Loucy (cell line): ENCODE measurements at regions not wholly inside any gene's neighbourhood (a gene's known extent, or its start where the extent isn't known, plus 50 kb on each side); places are given as distances from the start of the nearest gene placed in this dataset.

ENCODE experiments used
- H2AFZ ChIP-seq: fragments of 200-600 bp; sonication (generic); 2 replicates; pipeline ENCODE4 v1.6.0; 2016; ENCODE audit warnings: antibody characterized with exemption, mild to moderate bottlenecking, low read length, moderate library complexity
- H3F3A ChIP-seq: fragments of 200-600 bp; 2 replicates; pipeline ENCODE4 v1.6.0; 2016; ENCODE audit warnings: antibody characterized with exemption, low read depth, mild to moderate bottlenecking
- H3K27me3 ChIP-seq: fragments of 200-600 bp; sonication (generic); 2 replicates; pipeline ENCODE4 v1.6.1; 2014; ENCODE audit warnings: low read length, mild to moderate bottlenecking; ENCODE audit not compliant: insufficient read depth, poor library complexity, severe bottlenecking
- H3K36me3 ChIP-seq: fragments of 200-600 bp; sonication (generic); 2 replicates; pipeline ENCODE4 v1.6.1; 2016; ENCODE audit warnings: low read length; ENCODE audit not compliant: insufficient read depth
- H3K4me1 ChIP-seq: fragments of 200-600 bp; sonication (generic); 2 replicates; pipeline ENCODE4 v1.5.1; 2014; ENCODE audit warnings: low read length, mild to moderate bottlenecking; ENCODE audit not compliant: insufficient read depth, poor library complexity, severe bottlenecking
- H3K4me2 ChIP-seq: fragments of 200-600 bp; sonication (generic); 2 replicates; pipeline ENCODE4 v1.6.0; 2014; ENCODE audit warnings: antibody characterized with exemption, low read length, low read depth, mild to moderate bottlenecking; ENCODE audit not compliant: poor library complexity, severe bottlenecking
- H3K4me3 ChIP-seq: fragments of 200-600 bp; sonication (generic); 2 replicates; pipeline ENCODE4 v1.5.1; 2014; ENCODE audit warnings: low read length, mild to moderate bottlenecking, mixed read lengths; ENCODE audit not compliant: poor library complexity, severe bottlenecking
- H3K79me2 ChIP-seq: fragments of 200-600 bp; sonication (generic); 2 replicates; pipeline ENCODE4 v1.6.1; 2014; ENCODE audit warnings: low read length; ENCODE audit not compliant: insufficient read depth
- H3K9ac ChIP-seq: fragments of 200-600 bp; sonication (generic); 2 replicates; pipeline ENCODE4 v1.6.0; 2014; ENCODE audit warnings: mild to moderate bottlenecking, low read depth, low read length, moderate library complexity; ENCODE audit not compliant: poor library complexity, severe bottlenecking
- H3K9me2 ChIP-seq: fragments of 200-600 bp; sonication (generic); replicated peaks from 2 replicates; pipeline ENCODE4 v1.6.1; 2016; ENCODE audit warnings: low read depth, low read length, mixed read lengths
- H3K9me3 ChIP-seq: fragments of 200-600 bp; sonication (generic); 2 replicates; pipeline ENCODE4 v1.6.1; 2014; ENCODE audit warnings: mild to moderate bottlenecking, antibody characterized with exemption, low read length, low read depth; ENCODE audit not compliant: insufficient read depth
- H4K20me1 ChIP-seq: fragments of 200-600 bp; sonication (generic); 2 replicates; pipeline ENCODE4 v1.6.0; 2014; ENCODE audit warnings: antibody characterized with exemption, low read length, mild to moderate bottlenecking; ENCODE audit not compliant: insufficient read depth, poor library complexity, severe bottlenecking
- EZH2phosphoT487 ChIP-seq: fragments of 200-600 bp; IDR thresholded peaks from 2 replicates; pipeline ENCODE4 v1.6.1; 2018; ENCODE audit warnings: antibody characterized with exemption, mild to moderate bottlenecking, moderate library complexity, borderline replicate concordance
- TF ChIP-seq, protein P1 (sequence below): fragments of 200-600 bp; sonication (generic); conservative IDR thresholded peaks from 2 replicates; pipeline ENCODE4 v1.5.1; 2014; ENCODE audit warnings: mild to moderate bottlenecking, antibody characterized with exemption, low read length

GRCh38 chr11:130703489-130704190 is 212.6 kb downstream of the SNX19 start:
- Histone ChIP-seq H3K4me2 (no peak overlapping the region), H3K79me2 (no peaks in the 10 kb centered on the region), H3K9me2 (no peaks in the 10 kb centered on the region), H3F3A (no peaks in the 10 kb centered on the region), H4K20me1 (no peaks in the 10 kb centered on the region), H3K4me1 (no peaks in the 10 kb centered on the region), H3K9ac (no peak overlapping the region), H3K9me3 (no peaks in the 10 kb centered on the region), H3K27me3 (no peaks in the 10 kb centered on the region), H2AFZ (no peak overlapping the region), H3K36me3 (no peaks in the 10 kb centered on the region), H3K4me3 (no peak overlapping the region)
- TF ChIP-seq, protein P1, sequence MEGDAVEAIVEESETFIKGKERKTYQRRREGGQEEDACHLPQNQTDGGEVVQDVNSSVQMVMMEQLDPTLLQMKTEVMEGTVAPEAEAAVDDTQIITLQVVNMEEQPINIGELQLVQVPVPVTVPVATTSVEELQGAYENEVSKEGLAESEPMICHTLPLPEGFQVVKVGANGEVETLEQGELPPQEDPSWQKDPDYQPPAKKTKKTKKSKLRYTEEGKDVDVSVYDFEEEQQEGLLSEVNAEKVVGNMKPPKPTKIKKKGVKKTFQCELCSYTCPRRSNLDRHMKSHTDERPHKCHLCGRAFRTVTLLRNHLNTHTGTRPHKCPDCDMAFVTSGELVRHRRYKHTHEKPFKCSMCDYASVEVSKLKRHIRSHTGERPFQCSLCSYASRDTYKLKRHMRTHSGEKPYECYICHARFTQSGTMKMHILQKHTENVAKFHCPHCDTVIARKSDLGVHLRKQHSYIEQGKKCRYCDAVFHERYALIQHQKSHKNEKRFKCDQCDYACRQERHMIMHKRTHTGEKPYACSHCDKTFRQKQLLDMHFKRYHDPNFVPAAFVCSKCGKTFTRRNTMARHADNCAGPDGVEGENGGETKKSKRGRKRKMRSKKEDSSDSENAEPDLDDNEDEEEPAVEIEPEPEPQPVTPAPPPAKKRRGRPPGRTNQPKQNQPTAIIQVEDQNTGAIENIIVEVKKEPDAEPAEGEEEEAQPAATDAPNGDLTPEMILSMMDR, result no peak
- TF ChIP-seq EZH2phosphoT487, result no peak

DNA sequence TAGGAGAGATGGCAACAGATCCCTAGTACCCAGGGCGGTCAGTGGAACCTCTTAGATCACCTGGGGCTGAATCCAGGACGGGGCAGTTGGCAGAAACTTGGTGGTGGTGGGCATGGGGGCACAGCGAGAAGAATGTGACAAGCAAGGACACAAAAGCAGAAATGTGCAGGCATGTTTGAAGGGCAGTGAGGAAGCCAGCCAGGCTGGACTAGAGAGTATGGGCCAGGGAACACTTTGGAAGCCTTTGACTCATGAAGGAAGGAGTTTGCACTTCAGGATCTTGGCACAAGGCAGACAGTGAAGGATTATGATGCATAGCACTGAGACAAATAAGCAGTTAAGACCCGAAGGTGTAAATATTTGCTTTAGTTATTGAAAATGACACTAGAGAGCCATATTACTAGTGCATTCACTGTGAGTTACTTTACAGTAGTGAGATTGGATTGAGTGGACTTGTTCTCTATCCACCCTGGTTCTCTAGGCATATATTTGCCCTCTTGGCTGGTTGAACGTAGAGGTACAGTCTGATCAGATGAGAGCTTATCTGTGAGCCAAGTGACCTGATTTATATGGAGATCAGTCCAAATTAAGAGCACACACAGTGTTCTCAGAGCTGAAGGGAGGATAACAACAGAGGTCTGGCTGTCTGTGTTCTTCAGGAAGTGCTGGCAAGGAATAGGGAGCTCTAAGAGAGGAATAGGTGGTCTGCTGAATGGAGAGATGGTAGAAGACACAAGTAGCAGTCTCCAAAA is 210.4 kb downstream of the SNX19 start:
- H3K4me3 ChIP-seq, result no peak overlapping the region
- H4K20me1 ChIP-seq, result no peaks in the 10 kb centered on the region
- no peaks in the 10 kb centered on the region for H3K9me2 ChIP-seq
- no peaks in the 10 kb centered on the region for H3K9me3 ChIP-seq
- no peaks in the 10 kb centered on the region for H3K4me1 ChIP-seq
- H3K27me3 ChIP-seq, result no peaks in the 10 kb centered on the region
- H3K9ac ChIP-seq, result no peak overlapping the region
- TF ChIP-seq, protein P1, result no peak
- no peak for TF ChIP-seq EZH2phosphoT487
- H3K36me3 ChIP-seq, result no peaks in the 10 kb centered on the region
- H3K4me2 ChIP-seq, result no peak overlapping the region
- H3K79me2 ChIP-seq, result no peaks in the 10 kb centered on the region
- H2AFZ ChIP-seq, result no peak overlapping the region
- H3F3A ChIP-seq, result no peaks in the 10 kb centered on the region

DNA sequence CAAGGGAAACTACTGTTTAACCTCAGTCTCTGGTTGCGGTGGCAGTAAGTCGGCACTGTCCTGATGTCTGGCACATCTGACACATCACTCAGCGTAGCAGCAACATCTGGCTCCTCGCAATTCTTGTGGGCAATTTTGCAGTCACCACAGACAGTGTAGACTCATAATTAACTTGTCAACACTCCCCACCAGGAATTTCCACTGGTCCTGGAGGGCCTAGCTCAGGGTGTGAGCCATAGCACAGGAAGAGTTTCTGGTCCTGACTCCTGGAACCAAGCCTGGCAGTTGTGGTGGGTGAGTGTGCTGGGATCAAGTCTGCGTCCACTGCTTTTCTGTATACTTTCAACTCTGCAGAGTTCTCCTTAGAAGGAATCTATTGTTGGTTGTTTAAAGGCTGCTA is 209.7 kb downstream of the SNX19 start:
- Histone ChIP-seq H3K9me2 (no peaks in the 10 kb centered on the region), H3F3A (no peaks in the 10 kb centered on the region), H3K4me1 (no peaks in the 10 kb centered on the region), H3K9ac (no peak overlapping the region), H3K36me3 (no peaks in the 10 kb centered on the region), H3K4me3 (no peak overlapping the region), H3K79me2 (no peaks in the 10 kb centered on the region), H4K20me1 (no peaks in the 10 kb centered on the region), H3K4me2 (no peak overlapping the region), H3K27me3 (no peaks in the 10 kb centered on the region), H3K9me3 (no peaks in the 10 kb centered on the region), H2AFZ (no peak overlapping the region)
- TF ChIP-seq, protein P1, result no peak
- TF ChIP-seq EZH2phosphoT487, result no peak
